ENCODE measurements at regions not wholly inside any gene's neighbourhood (a gene's known extent, or its start where the extent isn't known, plus 50 kb on each side); places are given as distances from the start of the nearest gene placed in this dataset.

DNA sequence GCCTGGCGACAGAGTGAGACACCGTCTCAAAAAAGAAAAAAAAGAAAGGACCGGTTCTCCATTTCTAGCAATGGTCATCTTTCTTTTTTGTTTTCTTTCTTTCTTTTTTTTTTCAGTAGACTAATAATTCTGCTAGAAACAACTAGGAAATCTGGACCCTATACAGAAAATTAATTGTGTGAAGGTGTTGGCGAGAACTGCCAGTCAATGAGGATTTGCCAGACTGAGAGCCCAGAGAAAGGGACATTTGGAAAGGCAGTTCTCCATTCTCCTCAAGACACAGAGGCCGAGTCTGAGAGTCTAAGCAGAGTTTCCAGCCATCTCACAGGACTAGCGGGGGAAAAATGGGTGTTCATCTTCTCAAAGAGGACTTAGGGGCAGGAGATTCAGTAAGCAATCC lies 123.6 kb upstream of the GPC1 start:
- TF ChIP-seq, protein P1, sequence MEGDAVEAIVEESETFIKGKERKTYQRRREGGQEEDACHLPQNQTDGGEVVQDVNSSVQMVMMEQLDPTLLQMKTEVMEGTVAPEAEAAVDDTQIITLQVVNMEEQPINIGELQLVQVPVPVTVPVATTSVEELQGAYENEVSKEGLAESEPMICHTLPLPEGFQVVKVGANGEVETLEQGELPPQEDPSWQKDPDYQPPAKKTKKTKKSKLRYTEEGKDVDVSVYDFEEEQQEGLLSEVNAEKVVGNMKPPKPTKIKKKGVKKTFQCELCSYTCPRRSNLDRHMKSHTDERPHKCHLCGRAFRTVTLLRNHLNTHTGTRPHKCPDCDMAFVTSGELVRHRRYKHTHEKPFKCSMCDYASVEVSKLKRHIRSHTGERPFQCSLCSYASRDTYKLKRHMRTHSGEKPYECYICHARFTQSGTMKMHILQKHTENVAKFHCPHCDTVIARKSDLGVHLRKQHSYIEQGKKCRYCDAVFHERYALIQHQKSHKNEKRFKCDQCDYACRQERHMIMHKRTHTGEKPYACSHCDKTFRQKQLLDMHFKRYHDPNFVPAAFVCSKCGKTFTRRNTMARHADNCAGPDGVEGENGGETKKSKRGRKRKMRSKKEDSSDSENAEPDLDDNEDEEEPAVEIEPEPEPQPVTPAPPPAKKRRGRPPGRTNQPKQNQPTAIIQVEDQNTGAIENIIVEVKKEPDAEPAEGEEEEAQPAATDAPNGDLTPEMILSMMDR (conservative IDR thresholded peaks at IDR 0.05; ENCODE audit: low read depth, low read length): no peak
- no peak for TF ChIP-seq RFX5 (IDR thresholded peaks at IDR 0.05; ENCODE audit: low read depth, low read length)
- TF ChIP-seq POLR2A (IDR thresholded peaks at IDR 0.05; ENCODE audit: low read depth, low read length): no peak
- TF ChIP-seq SMC3 (IDR thresholded peaks at IDR 0.05; ENCODE audit: low read depth, low read length): no peak
- TF ChIP-seq, protein P2, sequence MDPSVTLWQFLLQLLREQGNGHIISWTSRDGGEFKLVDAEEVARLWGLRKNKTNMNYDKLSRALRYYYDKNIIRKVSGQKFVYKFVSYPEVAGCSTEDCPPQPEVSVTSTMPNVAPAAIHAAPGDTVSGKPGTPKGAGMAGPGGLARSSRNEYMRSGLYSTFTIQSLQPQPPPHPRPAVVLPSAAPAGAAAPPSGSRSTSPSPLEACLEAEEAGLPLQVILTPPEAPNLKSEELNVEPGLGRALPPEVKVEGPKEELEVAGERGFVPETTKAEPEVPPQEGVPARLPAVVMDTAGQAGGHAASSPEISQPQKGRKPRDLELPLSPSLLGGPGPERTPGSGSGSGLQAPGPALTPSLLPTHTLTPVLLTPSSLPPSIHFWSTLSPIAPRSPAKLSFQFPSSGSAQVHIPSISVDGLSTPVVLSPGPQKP (IDR thresholded peaks at IDR 0.05; ENCODE audit: borderline replicate concordance, low read depth, low read length): no peak

All from IMR-90 (cell line).